ENCODE measurements at regions not wholly inside any gene's neighbourhood (a gene's known extent, or its start where the extent isn't known, plus 50 kb on each side); places are given as distances from the start of the nearest gene placed in this dataset.
"Not testable (repeated sequence)": the region's sequence is repeated elsewhere in the genome, so short reads cannot be mapped to it uniquely, and the experiment has no call there.

DNA sequence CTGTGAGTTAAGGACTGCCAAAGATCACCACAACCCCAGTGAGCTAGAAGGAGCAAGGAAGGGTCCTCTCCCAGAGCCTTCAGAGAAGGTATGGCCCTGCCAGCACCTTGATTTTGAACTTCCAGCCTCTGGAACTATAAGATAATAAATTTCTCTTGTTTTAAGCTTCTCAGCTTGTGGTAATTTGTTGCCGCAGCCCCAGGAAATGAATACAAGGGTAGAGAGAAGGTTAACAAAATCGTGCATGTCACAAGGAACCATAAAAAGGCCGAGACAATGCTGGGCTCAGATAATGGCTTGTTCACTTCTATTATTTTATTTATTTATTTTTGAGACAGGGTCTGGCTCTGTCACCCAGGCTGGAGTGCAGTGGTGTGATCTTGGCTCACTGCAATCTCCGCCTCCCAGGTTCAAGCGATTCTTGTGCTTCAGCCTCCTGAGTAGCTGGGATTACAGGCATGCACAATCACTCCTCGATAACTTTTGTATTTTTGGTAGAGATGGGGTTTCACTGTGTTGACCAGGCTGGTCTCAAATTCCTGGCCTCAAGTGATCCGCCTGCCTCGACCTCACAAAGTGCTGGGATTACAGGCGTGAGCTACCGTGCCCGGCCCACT is 71.5 kb downstream of the WSB1 start:
- not testable (repeated sequence) for H3K27ac ChIP-seq; DNase-seq (ENCODE audit: low read depth, low spot score)

DNA sequence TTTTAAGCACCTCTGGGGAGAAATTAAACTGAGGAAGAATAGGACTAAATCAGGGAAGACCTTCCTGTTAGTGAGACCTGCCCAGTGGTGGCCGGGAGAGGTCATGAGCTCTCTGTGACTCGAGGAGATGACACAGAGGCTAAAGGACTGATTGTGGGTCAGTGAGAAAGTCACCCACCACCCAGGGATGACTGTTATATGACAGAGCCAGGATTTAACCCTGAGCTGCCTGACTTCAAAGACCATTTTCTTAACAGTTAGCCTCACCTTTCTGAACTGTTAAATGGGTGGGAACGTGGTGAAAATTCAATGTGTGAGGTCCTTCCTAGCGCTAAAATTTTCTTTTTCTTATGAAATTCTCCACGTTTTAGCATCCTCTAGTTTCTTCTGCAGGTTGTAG is 72.5 kb downstream of the WSB1 start:
- no peak overlapping the region for H3K27ac ChIP-seq
- DNase-seq (ENCODE audit: low read depth, low spot score) = no peak

DNA sequence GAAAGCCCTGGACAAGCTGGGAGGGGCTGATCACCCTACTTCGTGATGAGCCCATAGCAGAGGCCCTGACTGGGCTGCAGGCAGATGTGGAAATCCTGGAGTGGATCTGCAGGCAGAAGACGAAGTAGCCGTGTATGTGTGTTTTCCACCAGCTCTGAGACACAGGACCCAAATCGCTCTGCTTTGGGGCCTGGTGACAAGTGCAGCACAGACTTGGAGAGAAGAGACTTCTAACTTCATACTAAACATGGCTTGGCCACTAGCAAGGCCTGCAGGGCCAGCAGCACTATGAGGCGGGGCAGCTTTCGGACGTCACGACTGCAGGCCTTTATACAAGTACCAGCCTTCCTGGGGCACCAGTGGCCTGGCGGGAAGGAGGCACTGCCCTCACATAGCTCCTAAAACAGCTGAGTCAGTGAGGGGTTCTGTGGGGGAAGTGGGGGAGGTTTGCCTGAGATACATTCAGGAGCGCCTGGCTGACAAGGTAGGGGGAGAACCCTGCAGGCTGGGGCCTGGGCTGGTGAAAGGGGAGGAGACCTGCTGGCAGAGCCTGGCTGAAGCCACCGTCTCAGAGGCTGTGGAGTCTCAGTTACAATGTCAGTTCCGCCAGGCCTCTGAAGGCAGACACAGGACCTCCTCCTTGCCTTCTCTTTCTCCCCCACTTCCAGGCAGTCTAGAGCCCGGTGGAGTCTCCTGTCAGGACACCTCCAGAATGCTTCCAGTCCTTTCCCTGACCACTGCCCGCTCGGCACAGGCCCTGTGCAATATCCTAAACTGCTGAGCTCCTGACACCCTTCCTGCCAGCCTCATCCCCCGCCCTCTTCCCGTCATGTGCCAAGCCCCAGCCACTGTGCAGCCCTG is 73.4 kb downstream of the WSB1 start:
- no peak overlapping the region for H3K27ac ChIP-seq

DNA sequence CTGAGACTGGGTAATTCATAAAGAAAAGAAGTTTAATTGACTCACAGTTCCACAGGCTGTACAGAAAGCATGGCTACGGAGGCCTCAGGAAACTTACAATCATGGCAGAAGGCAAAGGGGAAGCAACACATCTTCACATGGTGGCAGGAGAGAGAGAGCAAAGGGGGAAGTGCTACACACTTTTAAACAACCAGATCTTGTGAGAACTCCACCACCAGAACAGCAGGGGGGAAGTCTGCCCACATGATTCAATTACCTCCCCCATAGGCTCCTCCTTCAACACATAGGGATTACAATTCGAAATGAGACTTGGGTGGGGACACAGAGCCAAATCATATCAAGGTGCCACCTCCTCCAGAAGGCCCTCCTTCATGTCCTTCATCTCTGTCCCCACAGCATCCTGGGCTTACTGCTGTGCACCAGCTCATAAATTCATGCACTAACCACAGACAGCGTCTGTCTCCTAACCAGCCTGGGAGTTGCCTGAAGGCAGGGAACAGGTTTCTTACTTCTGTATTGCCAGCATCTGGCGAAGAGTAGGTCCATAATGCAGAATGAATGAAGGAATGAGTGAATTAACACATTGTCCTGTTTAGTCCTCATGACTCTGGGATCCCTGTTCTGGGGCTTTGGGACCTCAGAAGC is 74.4 kb downstream of the WSB1 start:
- H3K27ac ChIP-seq = no peak overlapping the region
- no peak for DNase-seq (ENCODE audit: low read depth, low spot score)

More for the DNA sequence above, 73.4 kb downstream of the WSB1 start:
- DNase-seq (ENCODE audit: low read depth, low spot score) = no peak

DNA sequence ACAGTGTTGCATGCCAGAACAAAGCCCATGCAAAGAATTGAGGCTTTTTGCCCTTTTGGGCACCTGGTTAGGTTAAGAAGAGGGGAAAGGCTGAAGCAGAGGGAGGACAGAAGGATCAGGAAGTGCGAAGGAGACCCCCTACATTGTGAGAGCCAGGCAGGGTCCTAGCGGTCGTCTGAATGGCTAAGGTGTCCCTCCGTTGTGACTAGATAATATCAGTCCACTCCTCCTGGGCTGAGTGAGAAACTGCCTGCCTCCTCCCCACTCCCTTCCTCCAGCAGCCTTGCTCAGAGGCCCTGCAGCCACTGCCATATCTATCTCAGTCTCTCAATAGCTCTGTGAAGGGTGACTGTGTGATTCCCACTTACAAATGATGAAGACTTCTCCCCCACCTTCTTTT is 75.1 kb downstream of the WSB1 start:
- H3K27ac ChIP-seq = no peak overlapping the region
- DNase-seq (ENCODE audit: low read depth, low spot score) = no peak

DNA sequence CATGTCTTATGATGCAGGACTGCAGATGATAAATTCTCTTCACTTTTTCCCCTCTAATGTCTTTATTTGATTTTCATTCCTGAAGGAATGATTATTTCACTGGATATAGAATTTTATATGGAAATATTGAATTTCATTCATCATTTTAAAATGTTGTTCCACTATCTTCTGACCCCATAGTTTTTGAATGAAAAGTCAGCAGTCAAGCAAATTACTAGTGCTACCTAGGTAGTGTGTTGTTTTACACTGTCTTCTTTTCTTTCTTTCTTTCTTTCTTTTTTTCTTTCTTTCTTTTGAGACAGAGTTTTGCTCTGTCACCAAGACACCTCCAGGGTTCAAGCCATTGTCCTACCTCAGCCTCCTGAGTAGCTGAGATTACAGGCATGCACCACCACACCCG is 76.9 kb downstream of the WSB1 start:
- no peak overlapping the region for H3K27ac ChIP-seq
- DNase-seq (ENCODE audit: low read depth, low spot score) = no peak

DNA sequence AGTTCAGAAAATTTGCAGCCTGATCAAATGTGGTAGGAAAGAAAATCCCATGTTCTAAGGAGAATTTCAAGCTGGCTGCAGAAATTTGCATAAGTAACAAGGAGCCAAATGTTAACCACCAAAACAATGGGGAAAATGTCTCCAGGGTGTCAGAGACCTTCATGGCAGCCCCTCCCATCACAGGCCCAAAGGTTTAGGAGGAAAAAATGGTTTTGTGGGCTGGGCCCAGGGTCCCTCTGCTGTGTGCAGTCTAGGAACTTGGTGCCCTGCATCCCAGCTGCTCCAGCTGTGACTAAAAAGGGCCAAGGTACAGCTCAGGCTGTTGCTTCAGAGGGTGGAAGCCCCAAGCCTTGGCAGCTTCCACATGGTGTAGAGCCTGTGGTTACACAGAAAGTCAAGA is 79.8 kb downstream of the WSB1 start:
- H3K27ac ChIP-seq; DNase-seq (ENCODE audit: low read depth, low spot score): not testable (repeated sequence)

DNA sequence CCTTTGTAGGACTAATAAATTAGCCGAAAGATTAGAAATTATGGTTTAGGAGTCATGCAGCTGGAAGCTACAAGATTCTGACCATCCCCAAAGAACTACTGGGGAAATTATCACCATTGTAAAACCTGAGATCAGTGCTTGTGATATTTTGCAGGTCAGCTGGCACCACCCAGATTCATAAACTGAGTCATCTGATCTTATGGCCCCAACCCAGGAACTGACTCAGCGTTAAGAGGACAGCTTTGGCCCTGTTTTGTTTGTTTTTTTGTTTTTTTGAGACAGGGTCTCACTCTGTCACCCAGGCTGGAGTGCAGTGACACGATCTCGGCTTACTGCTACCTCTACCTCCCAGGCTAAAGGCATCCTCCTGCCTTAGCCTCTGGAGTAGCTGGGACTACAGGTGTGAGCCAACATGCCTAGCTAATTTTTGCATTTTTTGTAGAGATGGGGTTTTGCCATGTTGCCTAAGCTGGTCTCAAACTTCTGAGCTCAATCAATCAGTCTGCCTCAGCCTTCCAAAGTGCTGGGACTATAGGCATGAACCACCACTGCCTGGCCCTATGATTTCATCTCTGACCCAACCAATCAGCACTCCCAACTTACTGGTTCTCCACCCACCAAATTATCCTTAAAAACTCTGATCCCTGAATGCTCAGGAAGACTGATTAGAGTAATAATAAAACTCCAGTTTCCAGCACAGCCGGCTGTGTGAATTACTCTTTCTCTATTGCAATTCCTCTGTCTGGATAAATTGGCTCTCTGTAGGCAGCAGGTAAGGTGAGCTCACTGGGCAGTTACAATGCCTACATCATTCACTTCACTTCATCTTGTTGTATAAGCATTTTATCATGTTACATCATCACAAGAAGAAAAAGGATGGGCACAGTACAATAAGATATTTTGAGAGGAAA is 79.4 kb upstream of the KSR1 start:
- H3K27ac ChIP-seq = peak overlapping the region; percentile 56
- DNase-seq (ENCODE audit: low read depth, low spot score) = peak; percentile 33

DNA sequence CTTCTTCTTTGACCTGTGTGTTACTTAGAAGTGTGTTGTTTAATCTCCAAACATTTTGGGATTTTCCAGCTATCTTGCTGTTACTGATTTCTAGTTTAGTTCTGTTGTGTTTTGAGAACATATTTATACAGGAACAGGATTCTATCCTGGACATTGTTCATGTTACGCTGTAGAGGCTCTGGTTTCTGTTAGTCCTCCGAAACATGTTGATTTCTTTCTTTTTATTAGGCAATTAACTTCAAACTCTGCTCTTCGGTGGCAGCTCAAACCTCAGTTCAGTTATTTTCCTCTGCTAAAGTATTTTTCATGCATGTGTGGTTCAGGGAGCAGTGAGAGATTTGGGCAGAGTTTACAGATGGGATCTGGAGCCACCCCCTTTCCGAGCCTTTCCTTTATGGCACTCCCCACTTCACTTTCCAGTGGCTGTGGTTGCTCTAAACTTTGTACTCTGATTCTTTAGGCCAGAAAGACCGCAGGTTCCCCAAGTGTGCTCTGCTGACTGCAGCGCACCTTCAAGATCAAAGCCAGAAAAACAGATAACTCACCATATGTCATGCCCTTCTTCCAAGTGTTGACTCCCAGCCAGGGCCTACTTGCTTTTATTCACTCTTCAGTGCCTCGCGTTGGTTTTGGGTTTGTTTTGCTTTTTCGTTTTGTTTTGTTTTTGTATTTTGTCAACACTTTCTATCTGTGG is 77.6 kb upstream of the KSR1 start:
- no peak for DNase-seq (ENCODE audit: low read depth, low spot score)
- no peak overlapping the region for H3K27ac ChIP-seq

DNA sequence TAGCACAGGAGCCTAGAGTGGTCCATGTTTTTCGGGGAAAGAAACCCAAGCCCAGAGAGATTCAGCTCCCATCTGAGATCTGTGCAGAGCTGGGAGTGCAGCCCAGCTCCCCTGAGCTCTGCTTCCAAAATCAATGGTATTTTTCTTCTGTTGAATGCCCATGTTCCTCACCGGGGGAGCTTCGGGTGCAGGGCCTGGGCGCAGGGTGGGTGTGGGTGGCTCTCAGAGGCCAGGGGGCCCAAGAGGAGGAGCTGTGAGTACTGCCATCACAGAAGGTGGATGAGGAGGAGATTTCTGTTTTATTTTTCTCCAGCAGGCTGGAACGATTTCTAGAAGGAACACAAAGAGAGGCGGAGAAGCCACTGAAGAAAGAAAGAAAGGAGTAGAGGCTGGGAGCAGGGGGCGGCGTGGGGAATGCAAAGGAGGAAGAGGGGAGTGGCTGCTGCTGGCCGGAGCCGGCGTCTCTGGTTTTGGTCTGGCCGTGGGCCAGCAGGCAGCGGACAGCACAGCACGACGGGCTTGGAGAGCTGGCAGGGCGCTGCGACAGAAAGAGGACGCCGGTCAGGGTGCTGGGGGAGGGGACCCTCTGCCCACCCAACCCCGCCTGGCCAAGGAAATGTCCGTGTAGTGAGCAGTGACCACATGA is 76.2 kb upstream of the KSR1 start:
- no peak overlapping the region for H3K27ac ChIP-seq
- DNase-seq (ENCODE audit: low read depth, low spot score) = no peak

DNA sequence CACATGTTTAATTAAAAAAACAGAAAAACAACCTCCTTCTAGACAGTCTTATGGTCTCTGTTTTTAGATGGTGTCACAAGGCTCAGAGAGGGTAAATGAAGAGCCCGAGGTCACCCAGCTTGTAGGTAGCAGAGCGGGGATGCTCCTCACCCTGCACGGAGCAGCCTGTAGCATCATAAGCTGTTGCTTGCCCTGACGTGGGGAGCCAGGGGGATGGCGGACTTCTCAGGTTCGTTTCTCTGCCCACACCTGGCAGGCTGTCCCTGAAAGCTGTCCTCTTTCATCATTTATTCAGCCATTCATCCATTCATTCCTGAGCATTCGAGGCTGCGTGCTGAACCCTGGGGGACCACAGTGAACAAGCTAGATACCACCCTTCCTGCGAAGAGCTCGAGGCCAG is 75.7 kb upstream of the KSR1 start:
- no peak for DNase-seq (ENCODE audit: low read depth, low spot score)
- no peak overlapping the region for H3K27ac ChIP-seq

DNA sequence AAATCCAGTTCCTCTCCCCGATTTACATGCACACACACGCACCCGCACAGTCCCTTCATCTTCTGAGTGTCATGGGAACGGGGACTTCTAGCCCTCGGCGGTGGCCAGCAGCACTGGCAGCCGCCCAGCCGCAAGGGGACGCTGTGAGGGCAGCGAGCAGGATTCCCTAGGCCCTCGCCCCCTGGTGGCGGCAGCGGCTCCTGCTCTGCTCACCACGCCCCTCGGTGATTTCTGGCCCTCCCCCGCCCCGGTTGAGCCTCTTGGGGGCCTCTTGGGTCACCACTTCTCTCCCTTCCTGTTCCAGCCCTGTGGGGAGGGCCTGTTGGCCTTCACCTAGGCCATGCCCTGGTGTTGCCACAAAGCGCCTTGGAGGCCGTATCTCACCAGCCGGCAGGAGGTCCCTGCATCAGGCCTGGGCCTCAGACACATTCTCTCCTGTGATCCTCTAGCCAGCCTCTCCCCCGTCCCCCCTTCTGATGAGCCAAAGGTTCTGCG is 75.2 kb upstream of the KSR1 start:
- no peak for DNase-seq (ENCODE audit: low read depth, low spot score)
- H3K27ac ChIP-seq = no peak overlapping the region

DNA sequence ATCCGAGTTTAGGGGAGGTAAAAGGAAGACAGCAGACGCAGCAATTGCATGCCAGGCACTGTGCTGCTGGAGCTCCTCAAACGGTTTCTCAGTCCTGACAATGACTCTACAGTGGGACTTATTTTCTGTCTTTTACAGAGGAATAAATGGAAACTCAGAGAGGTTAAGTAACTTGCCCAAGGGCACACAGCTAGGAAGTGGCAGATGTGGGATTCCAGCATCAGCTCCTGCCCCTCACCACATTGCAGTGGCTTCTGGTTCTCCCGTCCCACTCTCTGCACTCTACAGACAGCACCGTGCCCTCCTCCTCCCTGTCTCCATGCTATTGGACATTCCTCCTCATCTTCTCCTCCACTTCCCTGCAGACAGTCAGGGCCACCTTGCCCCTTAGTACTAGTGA is 74.2 kb upstream of the KSR1 start:
- no peak overlapping the region for H3K27ac ChIP-seq
- no peak for DNase-seq (ENCODE audit: low read depth, low spot score)

DNA sequence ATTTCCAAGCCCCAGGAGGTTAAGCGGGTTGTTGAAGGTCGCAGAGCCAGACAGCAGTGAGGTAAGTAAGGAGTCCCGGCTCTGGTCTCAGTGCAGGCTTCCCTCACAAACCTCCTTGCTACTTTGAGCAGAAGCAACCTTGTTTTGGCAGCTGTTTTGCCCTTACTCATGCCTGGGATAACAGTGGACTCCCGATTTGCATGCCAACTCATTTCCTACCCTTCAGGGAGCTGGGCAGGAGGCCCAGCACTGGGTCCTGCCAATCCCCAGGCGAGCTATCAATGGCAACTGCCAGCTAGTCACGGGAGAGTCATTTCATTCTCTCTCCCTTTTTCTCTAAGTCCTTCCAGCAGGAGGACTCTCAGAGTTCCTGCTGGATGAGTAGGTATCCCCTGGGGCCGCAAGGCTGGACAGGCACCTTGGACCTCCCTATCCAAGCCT is 72.0 kb upstream of the KSR1 start:
- peak; percentile 86 for DNase-seq (ENCODE audit: low read depth, low spot score)
- peak overlapping the region; percentile 25 for H3K27ac ChIP-seq

DNA sequence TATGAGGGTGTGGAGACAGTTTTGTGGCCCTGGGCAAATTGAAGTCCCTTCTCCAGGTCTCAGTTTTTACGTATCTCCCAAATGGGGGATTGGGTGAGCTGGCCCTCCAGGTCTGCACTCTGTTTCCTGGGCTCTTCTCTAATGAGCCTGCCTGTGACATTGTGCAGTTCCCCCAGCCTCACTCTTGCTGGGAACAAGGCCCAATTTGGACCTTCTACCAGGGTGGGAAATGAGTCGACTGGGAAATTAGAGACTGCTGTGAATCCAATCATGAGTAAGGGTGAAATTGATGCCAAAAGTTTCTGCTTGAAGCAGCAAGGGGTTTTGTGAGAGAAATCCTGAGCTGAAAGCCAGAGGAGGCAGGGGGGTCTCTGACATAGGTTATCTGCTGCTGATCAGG is 71.5 kb upstream of the KSR1 start:
- H3K27ac ChIP-seq = peak overlapping the region; percentile 25
- no peak for DNase-seq (ENCODE audit: low read depth, low spot score)

DNA sequence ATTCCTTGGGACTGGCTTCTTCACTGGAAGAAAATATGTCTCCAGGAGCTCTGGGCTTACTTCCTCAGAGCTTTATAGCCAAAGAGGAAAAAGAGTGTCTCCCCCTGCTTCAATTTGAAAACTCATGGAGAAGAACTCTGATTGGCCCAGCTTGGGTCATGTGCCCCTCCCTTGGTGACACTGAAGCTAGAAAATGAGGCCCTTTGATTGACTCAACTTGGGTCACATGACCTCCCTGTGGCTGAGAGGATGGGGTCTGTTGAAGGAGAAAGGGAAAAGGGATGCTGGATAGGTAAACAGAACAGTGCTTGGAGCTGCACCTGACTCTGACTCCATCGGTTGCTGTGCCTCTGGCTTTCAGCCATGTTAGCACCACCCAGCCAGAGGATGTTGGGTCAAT is 70.6 kb upstream of the KSR1 start:
- no peak overlapping the region for H3K27ac ChIP-seq
- no peak for DNase-seq (ENCODE audit: low read depth, low spot score)

DNA sequence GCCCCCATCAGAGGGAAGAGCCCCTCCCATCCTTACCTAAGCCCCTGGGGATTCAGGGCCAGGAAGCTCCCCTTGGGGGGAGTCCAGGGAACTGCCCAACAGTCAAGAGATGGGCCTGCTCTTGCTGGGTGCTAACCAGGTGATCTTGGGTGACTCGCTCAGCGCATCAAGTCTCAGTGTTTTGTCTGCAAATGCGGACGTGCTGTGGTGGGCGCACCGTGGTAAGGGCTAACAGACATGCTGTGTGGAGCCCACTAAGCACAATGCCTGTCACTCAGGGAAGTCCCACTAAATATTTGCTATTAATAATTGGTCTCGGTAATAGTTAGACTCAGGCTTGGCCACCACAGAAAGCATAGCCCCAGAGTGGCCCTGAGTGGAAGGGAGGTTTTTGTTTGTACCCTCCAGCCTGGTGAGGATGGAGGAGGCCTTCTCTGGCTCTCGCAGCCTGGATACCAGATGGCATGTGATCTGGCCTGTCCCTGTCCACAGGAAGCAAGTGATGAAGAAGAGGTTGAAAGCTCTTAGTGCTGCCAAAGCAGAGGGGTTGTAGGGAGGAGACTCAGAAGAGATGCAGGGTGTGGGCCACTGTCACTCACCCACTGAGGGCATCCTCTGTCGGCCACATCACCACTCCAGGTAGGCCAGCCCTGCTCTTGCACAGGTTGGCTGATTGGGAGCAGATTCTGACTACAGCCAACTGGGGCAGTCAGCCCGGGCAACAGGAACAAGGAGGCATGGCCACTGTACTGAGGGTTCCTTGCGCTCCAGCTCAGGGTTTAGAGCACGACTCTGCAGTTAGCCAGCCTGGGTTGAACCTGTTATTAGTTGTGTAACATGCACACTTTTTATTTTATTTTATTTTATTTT is 69.8 kb upstream of the KSR1 start:
- H3K27ac ChIP-seq = no peak overlapping the region
- no peak for DNase-seq (ENCODE audit: low read depth, low spot score)

DNA sequence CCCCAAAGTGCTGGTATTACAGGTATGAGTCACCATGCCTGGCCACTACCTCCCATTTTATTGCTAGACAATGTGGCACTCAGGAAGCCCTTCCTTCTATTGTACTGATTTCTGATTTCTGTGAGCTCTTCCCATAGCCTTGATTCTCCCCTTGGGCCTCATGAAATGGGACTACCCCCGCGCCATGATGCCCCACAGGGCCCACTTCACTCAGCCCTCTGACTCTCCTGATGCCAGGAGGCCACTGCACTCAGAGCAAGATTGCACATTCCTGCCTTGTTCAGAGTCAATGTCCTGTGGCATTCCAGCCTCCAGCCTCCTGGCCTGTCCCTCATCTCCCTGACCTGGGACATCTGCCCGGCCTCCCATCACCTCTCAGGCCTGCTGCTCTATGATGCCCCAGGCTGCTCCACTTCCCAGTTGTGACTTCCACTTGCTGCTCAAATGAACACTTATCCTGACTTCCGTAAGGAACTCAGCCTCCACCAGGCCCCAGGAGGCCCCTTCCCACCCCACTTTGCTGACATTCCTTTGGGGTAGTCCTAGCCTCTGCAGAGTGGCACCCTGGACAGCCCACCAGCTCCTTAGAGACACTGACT is 66.6 kb upstream of the KSR1 start:
- no peak for DNase-seq (ENCODE audit: low read depth, low spot score)

More for the DNA sequence above, 66.6 kb upstream of the KSR1 start:
- H3K27ac ChIP-seq = no peak overlapping the region
